ENCODE measurements at regions not wholly inside any gene's neighbourhood (a gene's known extent, or its start where the extent isn't known, plus 50 kb on each side); places are given as distances from the start of the nearest gene placed in this dataset.

DNA sequence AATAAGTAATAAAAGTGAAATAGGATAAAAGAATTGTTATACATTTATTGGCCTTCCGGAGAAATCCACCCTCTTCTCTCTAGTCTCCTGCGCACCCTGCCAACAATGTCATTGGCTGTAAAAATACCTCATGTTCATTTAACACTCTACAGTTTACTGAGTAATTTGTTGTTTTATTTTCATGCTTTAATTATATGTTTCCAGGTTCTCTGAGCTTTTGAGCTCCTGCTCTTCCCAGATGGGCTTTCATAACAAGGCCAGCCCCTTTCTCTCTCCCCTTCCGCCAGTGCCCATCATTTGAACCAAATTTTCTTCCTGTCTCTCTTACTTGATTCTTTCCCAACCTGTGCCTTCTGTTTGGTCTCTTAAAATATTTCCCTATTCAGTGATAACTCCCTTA lies 144.6 kb upstream of the PRSS1 start:
- H2BK20ac ChIP-seq (ENCODE audit: low read depth, low read length): no peak overlapping the region
- ChIA-PET CTCF (interaction anchor here (0.7 to 2.3 kb wide), 11 partner anchors 12 to 179 kb away, joined by 3 to 19 read pairs (median 6); no protein-coding TSS in a partner anchor), POLR2A (ENCODE audit: unreplicated experiment) (no interaction called here)
- DNase-seq (no peak), ATAC-seq (ENCODE audit: low read depth) (no peak)
- H2BK5ac ChIP-seq (ENCODE audit: low read depth, low read length, poor library complexity, severe bottlenecking): no peak overlapping the region
- no peak overlapping the region for H3K4me3 ChIP-seq (ENCODE audit: insufficient read depth, low read depth, low read length)
- no peak overlapping the region for H3K9ac ChIP-seq (ENCODE audit: low read depth, low read length)
- H3K27ac ChIP-seq (ENCODE audit: insufficient read depth, low read length): no peak overlapping the region
- no TSS peak for BruUV-seq (replicated peaks)
- intact Hi-C loops (cut with micrococcal nuclease): loop anchor here (1.0 to 10.0 kb wide), 3 partner anchors 69 to 400 kb away; no protein-coding TSS in a partner anchor
- H3K14ac ChIP-seq (replicated peaks; ENCODE audit: low read depth, low read length): no peak overlapping the region
- in situ Hi-C loops (cut with MboI; ENCODE audit: low sequenced_read_pairs): loop anchor here (5.0 to 10.0 kb wide), 2 partner anchors 67 to 180 kb away; no protein-coding TSS in a partner anchor
- H2AK9ac ChIP-seq (replicated peaks; ENCODE audit: low read depth, low read length, poor library complexity): no peak overlapping the region
- H2AK5ac ChIP-seq (ENCODE audit: low read depth, low read length): no peak overlapping the region
- no peak overlapping the region for H3K23ac ChIP-seq (ENCODE audit: low read depth, low read length)
- H4K5ac ChIP-seq (ENCODE audit: low read depth, low read length): no peak overlapping the region
- dilution Hi-C loops (cut with HindIII; ENCODE audit: low sequenced_read_pairs, unreplicated experiment): no loop called here
- TF ChIP-seq BHLHE40 (IDR thresholded peaks at IDR 0.05; ENCODE audit: low read depth, low read length) (no peak), NFE2L2 (IDR thresholded peaks at IDR 0.05; ENCODE audit: low read depth, low read length) (no peak), RCOR1 (IDR thresholded peaks at IDR 0.05; ENCODE audit: insufficient replicate concordance, low read length) (no peak)
- H4K20me1 ChIP-seq (ENCODE audit: insufficient read depth, low read length): no peaks in the 10 kb centered on the region
- H3K9me1 ChIP-seq (ENCODE audit: insufficient read depth, low read length): no peaks in the 10 kb centered on the region
- no peaks in the 10 kb centered on the region for H3K79me1 ChIP-seq (ENCODE audit: low read depth in 1 of 2, low read length in 2 of 2)
- no peak overlapping the region for H2BK15ac ChIP-seq (ENCODE audit: low read depth, low read length)
- H3K9me3 ChIP-seq (ENCODE audit: control insufficient read depth, insufficient read depth, low read length): no peaks in the 10 kb centered on the region
- H3K4me1 ChIP-seq (ENCODE audit: control insufficient read depth, insufficient read depth, low read length): no peaks in the 10 kb centered on the region
- no peak overlapping the region for H4K91ac ChIP-seq (ENCODE audit: insufficient read depth, low read depth, low read length)
- WGBS, 2 experiments (ENCODE audit: extremely low coverage in 2 of 2, insufficient read length in 1 of 2): 86% methylated on average over 1 of the region's 3 CpGs; no CpG with 5 or more reads in 1 of the 2 experiments
- H3K4ac ChIP-seq (ENCODE audit: low read depth, low read length): no peak overlapping the region
- no peak overlapping the region for H4K8ac ChIP-seq (ENCODE audit: low read depth in 2 of 2, low read length in 2 of 2)
- 0 out of 2 replicates have a peak, but pooled peaks cover 3% of the 10 kb centered on the region for H3K27me3 ChIP-seq (ENCODE audit: control insufficient read depth, insufficient read depth, low read length)
- no peak overlapping the region for H3K18ac ChIP-seq (ENCODE audit: low read depth, low read length)
- no peaks in the 10 kb centered on the region for H3K36me3 ChIP-seq (ENCODE audit: control insufficient read depth, insufficient read depth, low read length)
- no peak overlapping the region for H3K56ac ChIP-seq (ENCODE audit: extremely low read depth, insufficient read depth, low read length)
- H3K4me2 ChIP-seq (ENCODE audit: low read depth, low read length): no peak overlapping the region
- no peak overlapping the region for H2BK120ac ChIP-seq (ENCODE audit: low read depth, low read length)
- H2AFZ ChIP-seq (replicated peaks; ENCODE audit: low read length, poor library complexity): no peak overlapping the region
